GM13976 (cell line): ENCODE measurements at regions not wholly inside any gene's neighbourhood (a gene's known extent, or its start where the extent isn't known, plus 50 kb on each side); places are given as distances from the start of the nearest gene placed in this dataset.

ENCODE experiments used
- DNase-seq: peaks from one replicate; pipeline ENCODE4 v3.0.0; 2012; ENCODE audit warnings: low spot score
- in situ Hi-C: fragments of 300-500 bp; cut with MboI; formaldehyde crosslinking; loops from one replicate; pipeline ENCODE4 v1.12.0; 2022; ENCODE audit warnings: low sequenced_read_pairs, mixed read lengths, inconsistent platforms; ENCODE audit not compliant: unreplicated experiment
- TF ChIP-seq, protein P1 (sequence below): IDR thresholded peaks from 2 replicates; pipeline ENCODE4 v1.5.1; 2012; ENCODE audit warnings: borderline replicate concordance, mild to moderate bottlenecking; ENCODE audit not compliant: insufficient read depth; ENCODE audit errors: extremely low read depth, missing control alignments, control extremely low read depth

GRCh38 chrY:7263773-7264172 lies 352.2 kb upstream of the AMELY start:
- TF ChIP-seq, protein P1, sequence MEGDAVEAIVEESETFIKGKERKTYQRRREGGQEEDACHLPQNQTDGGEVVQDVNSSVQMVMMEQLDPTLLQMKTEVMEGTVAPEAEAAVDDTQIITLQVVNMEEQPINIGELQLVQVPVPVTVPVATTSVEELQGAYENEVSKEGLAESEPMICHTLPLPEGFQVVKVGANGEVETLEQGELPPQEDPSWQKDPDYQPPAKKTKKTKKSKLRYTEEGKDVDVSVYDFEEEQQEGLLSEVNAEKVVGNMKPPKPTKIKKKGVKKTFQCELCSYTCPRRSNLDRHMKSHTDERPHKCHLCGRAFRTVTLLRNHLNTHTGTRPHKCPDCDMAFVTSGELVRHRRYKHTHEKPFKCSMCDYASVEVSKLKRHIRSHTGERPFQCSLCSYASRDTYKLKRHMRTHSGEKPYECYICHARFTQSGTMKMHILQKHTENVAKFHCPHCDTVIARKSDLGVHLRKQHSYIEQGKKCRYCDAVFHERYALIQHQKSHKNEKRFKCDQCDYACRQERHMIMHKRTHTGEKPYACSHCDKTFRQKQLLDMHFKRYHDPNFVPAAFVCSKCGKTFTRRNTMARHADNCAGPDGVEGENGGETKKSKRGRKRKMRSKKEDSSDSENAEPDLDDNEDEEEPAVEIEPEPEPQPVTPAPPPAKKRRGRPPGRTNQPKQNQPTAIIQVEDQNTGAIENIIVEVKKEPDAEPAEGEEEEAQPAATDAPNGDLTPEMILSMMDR: no peak
- in situ Hi-C loops: no loop called here
- DNase-seq: no peak

- in situ Hi-C loops: no loop called here
- no peak for DNase-seq
- TF ChIP-seq, protein P1: no peak
Observed at GRCh38 chrY:7262531-7262930, 351.0 kb upstream of the AMELY start.

DNA sequence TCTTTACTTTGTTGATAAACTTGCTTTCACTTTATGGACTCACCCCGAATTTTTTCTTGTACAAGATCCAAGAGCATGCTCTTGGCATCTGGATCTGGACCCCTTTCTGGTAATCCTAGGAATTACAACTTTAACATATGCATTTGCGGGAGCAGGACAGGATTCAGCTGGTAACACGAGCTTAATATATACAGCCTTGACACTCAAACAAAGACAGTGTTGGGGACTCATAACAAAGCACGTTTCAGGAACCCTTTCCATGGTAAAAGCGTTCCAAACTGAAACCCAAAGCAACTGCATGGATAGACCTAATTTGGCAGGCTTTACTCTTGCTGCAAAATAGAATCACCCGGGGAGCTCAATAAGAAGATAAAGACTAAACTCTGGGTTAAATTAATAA lies 349.7 kb upstream of the AMELY start:
- no peak for DNase-seq
- in situ Hi-C loops: no loop called here
- TF ChIP-seq, protein P1: no peak

- TF ChIP-seq, protein P1: no peak
- DNase-seq: no peak
- in situ Hi-C loops: no loop called here
Observed at GRCh38 chrY:7240101-7240500, 328.5 kb upstream of the AMELY start.

DNA sequence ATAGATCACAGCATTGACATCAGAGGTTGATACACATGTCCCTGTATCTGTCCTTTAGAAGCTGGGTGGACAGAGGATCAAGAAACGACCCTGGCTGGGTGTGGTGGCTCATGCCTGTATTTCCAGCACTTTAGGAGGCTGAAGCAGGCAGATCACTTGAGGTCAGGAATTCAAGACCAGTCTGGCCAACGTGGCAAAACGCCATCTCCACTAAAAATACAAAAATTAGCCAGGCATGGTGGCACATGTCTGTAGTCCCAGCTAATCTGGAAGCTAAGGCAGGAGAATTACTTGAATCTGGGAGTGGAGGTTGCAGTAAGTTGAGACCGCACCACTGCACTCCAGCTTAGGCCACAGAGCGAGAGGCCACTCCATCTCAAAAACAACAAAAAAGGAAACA lies 300.4 kb upstream of the AMELY start:
- no peak for DNase-seq
- TF ChIP-seq, protein P1: no peak
- in situ Hi-C loops: no loop called here

- no peak for DNase-seq
- TF ChIP-seq, protein P1: no peak
- in situ Hi-C loops: no loop called here
Observed at GRCh38 chrY:7204456-7204855, 292.9 kb upstream of the AMELY start.

DNA sequence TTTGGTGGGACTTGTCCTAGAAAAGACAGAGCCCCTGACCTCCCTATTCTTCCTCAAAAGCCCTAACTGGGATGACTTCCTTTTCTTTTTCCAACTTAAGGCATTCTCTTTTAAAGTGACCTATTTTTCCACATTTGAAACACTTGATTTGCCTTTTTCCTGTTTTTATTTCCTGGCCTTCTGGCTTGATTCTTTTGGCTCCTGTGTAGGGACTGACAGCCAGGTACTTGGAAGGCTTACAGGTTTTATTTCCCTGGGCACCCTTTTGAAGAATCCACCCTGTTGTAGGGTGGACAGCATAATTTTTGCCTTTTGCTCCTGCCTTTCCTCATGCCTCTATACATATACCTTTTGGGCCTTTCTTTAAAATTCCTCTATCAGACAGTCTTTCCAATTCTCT lies 271.0 kb upstream of the AMELY start:
- in situ Hi-C loops: no loop called here
- no peak for DNase-seq

More for the DNA sequence above, 271.0 kb upstream of the AMELY start:
- TF ChIP-seq, protein P1: no peak
